Endothelial cell of umbilical vein (primary cell): ENCODE measurements at regions not wholly inside any gene's neighbourhood (a gene's known extent, or its start where the extent isn't known, plus 50 kb on each side); places are given as distances from the start of the nearest gene placed in this dataset.

Experiments
- CTCF ChIP-seq, 2 donors: IDR thresholded peaks; 1 replicate in 1 of 2; 2 replicates in 1 of 2; pipeline ENCODE4 v1.5.1; 2011; ENCODE audit warnings: low read length in 2 of 2, mild to moderate bottlenecking in 2 of 2, moderate library complexity in 2 of 2, control low read depth in 1 of 2, inconsistent platforms in 1 of 2, low read depth in 1 of 2; ENCODE audit not compliant: insufficient read depth in 1 of 2; ENCODE audit errors: extremely low read depth in 1 of 2
- EZH2 ChIP-seq: IDR thresholded peaks from 2 replicates; pipeline ENCODE4 v1.6.1; 2012; ENCODE audit warnings: borderline replicate concordance, low read depth, mild to moderate bottlenecking, moderate library complexity, low read length, inconsistent platforms; ENCODE audit not compliant: severe bottlenecking
- FOS ChIP-seq: IDR thresholded peaks from 2 replicates; pipeline ENCODE4 v1.6.1; 2011; ENCODE audit warnings: mild to moderate bottlenecking, low read length, moderate library complexity, borderline replicate concordance; ENCODE audit not compliant: insufficient read depth
- GATA2 ChIP-seq: IDR thresholded peaks from 2 replicates; pipeline ENCODE4 v1.7.0; 2011; ENCODE audit warnings: low read depth, mild to moderate bottlenecking, moderate library complexity, mixed read lengths, low read length; ENCODE audit not compliant: insufficient read length, insufficient read depth
- JUN ChIP-seq: IDR thresholded peaks from 2 replicates; pipeline ENCODE4 v1.6.1; 2011; ENCODE audit warnings: borderline replicate concordance, low read depth; ENCODE audit not compliant: insufficient read length, insufficient read depth
- MAX ChIP-seq: IDR thresholded peaks from 2 replicates; pipeline ENCODE4 v1.6.1; 2011; ENCODE audit not compliant: insufficient read depth, insufficient read length
- MYC ChIP-seq: IDR thresholded peaks from one replicate; pipeline ENCODE4 v1.6.1; 2011; ENCODE audit warnings: mild to moderate bottlenecking, low read depth, low read length
- POLR2A ChIP-seq: IDR thresholded peaks from 2 replicates; pipeline ENCODE4 v1.6.1; 2012; ENCODE audit warnings: low read depth, mild to moderate bottlenecking, control low read depth, low read length
- POLR2AphosphoS5 ChIP-seq: IDR thresholded peaks from 2 replicates; pipeline ENCODE4 v1.6.1; 2012; ENCODE audit warnings: low read depth, mild to moderate bottlenecking, control low read depth, low read length, moderate library complexity; ENCODE audit not compliant: insufficient read depth

GRCh38 chr2:22301228-22301627 is 1083.8 kb upstream of the KLHL29 start:
- TF ChIP-seq CTCF (IDR thresholded peaks at IDR 0.05; ENCODE audit: extremely low read depth in 1 of 2, insufficient read depth in 1 of 2, low read depth in 1 of 2, low read length in 2 of 2) (no peak), FOS (no peak), EZH2 (no peak), MAX (no peak), MYC (no peak), JUN (no peak), POLR2A (no peak), POLR2AphosphoS5 (no peak), GATA2 (no peak)
